Esophagus muscularis mucosa (tissue), 4 donors: ENCODE measurements at regions not wholly inside any gene's neighbourhood (a gene's known extent, or its start where the extent isn't known, plus 50 kb on each side); places are given as distances from the start of the nearest gene placed in this dataset.
A peak's percentile ranks its signal among the peaks of the same experiment; 100 is the strongest.

Experiments
- DNase-seq: peaks from one replicate; pipeline ENCODE4 v3.0.0-alpha.2; 2017; ENCODE audit errors: extremely low spot score
- H3K27ac ChIP-seq, 4 donors: fragments of 200-600 bp; sonication (generic); replicated peaks in 1 of 4; 1 replicate in 3 of 4; 2 replicates in 1 of 4; pipeline ENCODE4 v1.5.1; 2016 to 2019; ENCODE audit warnings: mild to moderate bottlenecking in 1 of 4
- H3K27me3 ChIP-seq, 4 donors: fragments of 200-600 bp; sonication (generic); one replicate each; pipeline versions ENCODE4 v1.5.1 to v1.6.0; 2016 to 2019
- H3K36me3 ChIP-seq, 4 donors: fragments of 200-600 bp; sonication (generic); one replicate each; pipeline ENCODE4 v1.5.1; 2016 to 2019
- H3K4me1 ChIP-seq, 4 donors: fragments of 200-600 bp; sonication (generic); one replicate each; pipeline ENCODE4 v1.5.1; 2016 to 2019
- H3K4me3 ChIP-seq, 4 donors: fragments of 200-600 bp; sonication (generic); 1 replicate in 2 of 4; 2 replicates in 2 of 4; pipeline ENCODE4 v1.5.1; 2016 to 2019; ENCODE audit warnings: mild to moderate bottlenecking in 4 of 4, moderate library complexity in 1 of 4
- H3K9me3 ChIP-seq, 4 donors: fragments of 200-600 bp; sonication (generic); 1 replicate in 3 of 4; 2 replicates in 1 of 4; pipeline ENCODE4 v1.5.1; 2016 to 2019
- EP300 ChIP-seq: sonication (generic); formaldehyde crosslinking; IDR thresholded peaks from one replicate; pipeline ENCODE4 v1.6.1; 2017; ENCODE audit warnings: antibody characterized with exemption
- POLR2A ChIP-seq: fragments of 450-650 bp; IDR thresholded peaks from one replicate; pipeline ENCODE4 v1.6.1; 2017; ENCODE audit warnings: antibody characterized with exemption, moderate library complexity, mild to moderate bottlenecking, low read depth
- POLR2AphosphoS5 ChIP-seq, 2 donors: sonication (generic); formaldehyde crosslinking; IDR thresholded peaks; one replicate each; pipeline ENCODE4 v1.6.1; 2017; ENCODE audit warnings: antibody characterized with exemption in 2 of 2
- WGBS: methylation state at CpG from one replicate; pipeline ENCODE4 v1.1.5; 2018; 5-methylcytosine and 5-hydroxymethylcytosine counted together
- intact Hi-C: fragments of 100-400 bp; cut with DNase I; formaldehyde crosslinking; loops from one replicate; pipeline ENCODE4 v1.15.1; 2023
- TF ChIP-seq, protein P1 (sequence below), 3 experiments: fragments of 200-600 bp in 2 of 3; fragments of 450-650 bp in 1 of 3; sonication (generic) in 2 of 3; IDR thresholded peaks; one replicate each; pipeline ENCODE4 v1.5.1; 2017 to 2019; ENCODE audit warnings: antibody characterized with exemption in 3 of 3, mild to moderate bottlenecking in 2 of 3, moderate library complexity in 1 of 3

DNA sequence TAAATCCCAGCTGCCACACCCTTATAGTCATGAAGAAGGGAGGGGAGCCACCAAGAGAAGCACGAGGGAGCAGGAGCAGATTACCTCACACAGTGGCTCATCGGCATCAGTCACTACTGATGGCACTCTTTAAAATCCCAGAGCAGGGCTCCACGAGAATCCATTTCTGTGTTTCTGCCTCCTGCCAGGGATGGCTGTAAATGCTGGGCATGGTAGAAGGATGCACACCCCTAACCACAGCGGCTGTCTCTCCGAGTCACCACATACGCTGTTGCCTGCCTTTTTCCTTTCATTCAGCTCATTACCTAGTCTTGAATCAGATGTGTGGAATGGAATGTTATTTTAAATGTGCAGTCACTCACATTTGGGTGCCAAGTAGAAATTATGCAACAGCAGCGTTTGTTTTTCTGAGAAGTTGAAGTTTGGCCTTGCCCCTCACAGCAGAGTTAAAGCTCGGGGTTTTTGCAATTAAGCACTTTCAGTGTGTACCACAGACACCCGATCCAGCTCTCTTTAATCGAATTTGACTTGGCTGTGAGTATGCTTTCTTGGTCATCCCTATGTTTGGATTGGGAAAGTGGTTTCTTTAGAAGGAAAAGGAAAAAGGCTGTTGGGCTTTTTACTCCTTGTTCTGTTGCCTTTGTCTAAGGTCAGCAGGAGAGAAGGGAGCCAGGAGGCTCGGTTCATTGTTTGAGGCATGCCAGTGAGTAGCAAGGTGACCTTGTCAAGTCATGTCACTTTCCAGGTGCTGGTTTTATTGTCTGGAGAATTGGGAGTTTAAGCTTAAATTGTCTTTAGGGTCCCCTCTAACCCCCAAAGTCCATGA is 284.2 kb upstream of the TPM1 start:
- H3K27me3 ChIP-seq: no peaks in the 10 kb centered on the region
- TF ChIP-seq EP300 (no peak), POLR2AphosphoS5 (IDR thresholded peaks at IDR 0.05) (peak; percentile 32 to 71)
- TF ChIP-seq, protein P1, sequence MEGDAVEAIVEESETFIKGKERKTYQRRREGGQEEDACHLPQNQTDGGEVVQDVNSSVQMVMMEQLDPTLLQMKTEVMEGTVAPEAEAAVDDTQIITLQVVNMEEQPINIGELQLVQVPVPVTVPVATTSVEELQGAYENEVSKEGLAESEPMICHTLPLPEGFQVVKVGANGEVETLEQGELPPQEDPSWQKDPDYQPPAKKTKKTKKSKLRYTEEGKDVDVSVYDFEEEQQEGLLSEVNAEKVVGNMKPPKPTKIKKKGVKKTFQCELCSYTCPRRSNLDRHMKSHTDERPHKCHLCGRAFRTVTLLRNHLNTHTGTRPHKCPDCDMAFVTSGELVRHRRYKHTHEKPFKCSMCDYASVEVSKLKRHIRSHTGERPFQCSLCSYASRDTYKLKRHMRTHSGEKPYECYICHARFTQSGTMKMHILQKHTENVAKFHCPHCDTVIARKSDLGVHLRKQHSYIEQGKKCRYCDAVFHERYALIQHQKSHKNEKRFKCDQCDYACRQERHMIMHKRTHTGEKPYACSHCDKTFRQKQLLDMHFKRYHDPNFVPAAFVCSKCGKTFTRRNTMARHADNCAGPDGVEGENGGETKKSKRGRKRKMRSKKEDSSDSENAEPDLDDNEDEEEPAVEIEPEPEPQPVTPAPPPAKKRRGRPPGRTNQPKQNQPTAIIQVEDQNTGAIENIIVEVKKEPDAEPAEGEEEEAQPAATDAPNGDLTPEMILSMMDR (IDR thresholded peaks at IDR 0.05): peak in 1 of 3 experiments; percentile 5
- DNase-seq: peak; percentile 94
- 28% methylated on average over 10 of the region's 11 CpGs for WGBS
- intact Hi-C loops: no loop called here
- no peaks in the 10 kb centered on the region for H3K9me3 ChIP-seq
- H3K4me1 ChIP-seq: peaks cover 15 to 39% (median 36%) of the 10 kb centered on the region in 4 donors
- peaks cover 0 to 50% (median 26%) of the 10 kb centered on the region in 4 donors for H3K36me3 ChIP-seq
- H3K27ac ChIP-seq: peak overlapping the region; percentile 77 to 83 (median 80)
- H3K4me3 ChIP-seq: peak overlapping the region; percentile 17 to 32 (median 23)

DNA sequence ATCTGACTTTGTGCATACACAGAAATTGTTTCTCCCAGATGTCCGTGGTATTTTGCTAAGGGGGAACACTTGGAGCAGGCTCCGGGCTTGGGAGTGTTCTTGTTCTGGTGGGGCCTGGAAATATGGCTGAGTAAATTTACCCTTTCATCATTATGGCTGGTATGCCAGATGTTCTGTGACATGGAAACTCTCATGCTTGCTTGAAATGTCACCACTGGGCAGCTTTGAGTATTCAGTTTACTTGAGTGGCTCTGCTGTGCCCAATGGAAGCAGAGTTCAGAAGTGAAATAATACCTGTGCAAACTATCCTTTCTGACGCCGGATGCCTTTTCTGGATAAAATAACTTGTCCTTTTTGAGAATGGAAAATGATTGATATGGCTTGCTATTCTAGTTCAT is 283.6 kb upstream of the TPM1 start:
- H3K36me3 ChIP-seq: peaks cover 0 to 50% (median 26%) of the 10 kb centered on the region in 4 donors

DNA sequence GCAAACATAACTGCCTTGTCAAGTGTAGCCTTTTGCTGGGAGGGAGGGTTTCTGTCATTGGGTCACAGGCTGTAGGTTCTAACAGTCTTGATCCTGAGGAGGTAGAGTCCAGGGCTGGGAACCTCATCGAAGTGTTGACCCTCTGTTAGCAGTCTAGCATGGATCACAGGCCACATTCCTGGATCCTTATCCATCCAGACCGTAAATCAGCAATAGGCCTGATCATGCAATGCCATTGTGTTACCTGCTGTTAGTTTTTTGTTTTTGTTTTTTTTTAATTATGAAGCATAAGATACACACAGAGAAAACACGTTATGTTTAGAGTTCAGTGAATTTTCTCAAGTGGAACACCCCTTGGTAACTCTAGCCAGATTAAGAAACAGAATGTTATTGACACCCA is 282.0 kb upstream of the TPM1 start:
- Histone ChIP-seq H3K27me3 (no peaks in the 10 kb centered on the region), H3K4me3 (no peak overlapping the region), H3K9me3 (no peaks in the 10 kb centered on the region), H3K27ac (no peak overlapping the region), H3K4me1 (peaks cover 15 to 39% (median 36%) of the 10 kb centered on the region in 4 donors), H3K36me3 (peaks cover 0 to 56% (median 32%) of the 10 kb centered on the region in 4 donors)
- 95% methylated on average over 3 of the region's 3 CpGs for WGBS
- TF ChIP-seq POLR2AphosphoS5 (IDR thresholded peaks at IDR 0.05) (no peak), POLR2A (no peak), EP300 (no peak)
- TF ChIP-seq, protein P1 (IDR thresholded peaks at IDR 0.05): no peak
- no peak for DNase-seq
- intact Hi-C loops: no loop called here

More for the DNA sequence above, 283.6 kb upstream of the TPM1 start:
- no peak for TF ChIP-seq POLR2A
- no peak for TF ChIP-seq POLR2AphosphoS5 (IDR thresholded peaks at IDR 0.05)
- no peak for TF ChIP-seq EP300
- TF ChIP-seq, protein P1 (IDR thresholded peaks at IDR 0.05): no peak
- H3K27ac ChIP-seq: peak overlapping the region; percentile 77 to 83 (median 80)
- H3K9me3 ChIP-seq: no peaks in the 10 kb centered on the region
- peaks cover 15 to 39% (median 36%) of the 10 kb centered on the region in 4 donors for H3K4me1 ChIP-seq
- WGBS: 74% methylated on average over 4 of the region's 4 CpGs
- no peaks in the 10 kb centered on the region for H3K27me3 ChIP-seq
- peak overlapping the region in 1 of 4 donors; percentile 24 for H3K4me3 ChIP-seq
- intact Hi-C loops: no loop called here
- DNase-seq: no peak

DNA sequence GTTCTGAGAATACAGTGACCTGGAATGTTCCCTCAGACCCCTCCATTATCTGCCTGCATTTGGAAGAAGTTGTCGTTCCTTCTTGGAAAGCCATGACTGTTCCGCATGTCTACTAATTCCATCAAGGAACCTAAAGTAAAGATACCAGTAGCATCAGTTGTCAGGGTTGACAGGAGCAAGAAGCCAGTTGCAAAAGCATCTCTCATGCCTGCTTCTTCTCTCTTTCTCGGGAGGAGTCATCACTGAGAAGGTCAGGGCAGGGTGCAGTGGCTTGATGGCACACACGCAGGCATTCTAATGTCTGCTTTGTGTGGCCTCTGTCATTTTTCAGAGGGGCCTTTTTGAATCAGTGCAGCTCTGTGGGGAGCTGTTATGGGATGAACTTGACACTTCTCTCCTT is 276.6 kb upstream of the TPM1 start:
- Histone ChIP-seq H3K27me3 (no peaks in the 10 kb centered on the region), H3K4me1 (peaks cover 0 to 6% (median 2%) of the 10 kb centered on the region in 4 donors), H3K27ac (no peak overlapping the region), H3K4me3 (no peak overlapping the region), H3K9me3 (no peaks in the 10 kb centered on the region), H3K36me3 (peaks cover 0 to 90% (median 60%) of the 10 kb centered on the region in 4 donors)
- no peak for TF ChIP-seq POLR2AphosphoS5 (IDR thresholded peaks at IDR 0.05)
- no peak for DNase-seq
- WGBS: 76% methylated on average over 4 of the region's 4 CpGs
- intact Hi-C loops: no loop called here

DNA sequence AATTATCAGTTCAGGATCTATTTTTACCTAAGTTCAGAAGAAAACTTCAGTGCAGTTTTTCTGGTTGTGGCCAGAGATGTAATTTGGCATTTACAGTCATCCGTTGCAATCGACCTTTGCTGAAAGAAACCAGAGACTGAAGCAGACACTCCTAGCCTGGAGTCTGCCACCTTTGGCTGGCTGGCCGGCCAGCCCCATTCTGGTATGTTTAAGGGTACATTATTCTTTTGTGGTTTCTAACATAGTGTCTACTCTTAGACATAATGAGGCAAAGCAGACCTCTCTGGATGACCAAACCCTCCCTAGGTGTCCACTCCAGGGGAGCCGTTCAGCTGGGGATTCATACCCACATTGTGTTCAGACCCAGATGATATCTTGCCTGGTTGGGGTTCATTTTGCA is 275.9 kb upstream of the TPM1 start:
- TF ChIP-seq EP300 (no peak), POLR2A (no peak), POLR2AphosphoS5 (IDR thresholded peaks at IDR 0.05) (no peak)
- TF ChIP-seq, protein P1 (IDR thresholded peaks at IDR 0.05): no peak
- Histone ChIP-seq H3K36me3 (peaks cover 0 to 91% (median 63%) of the 10 kb centered on the region in 4 donors), H3K27ac (no peak overlapping the region), H3K27me3 (no peaks in the 10 kb centered on the region), H3K9me3 (no peaks in the 10 kb centered on the region), H3K4me3 (no peak overlapping the region), H3K4me1 (peaks cover 0 to 6% (median 2%) of the 10 kb centered on the region in 4 donors)
- no peak for DNase-seq
- intact Hi-C loops: no loop called here
- WGBS: 60% methylated on average over 4 of the region's 4 CpGs
